Lung (tissue), 11 donors: ENCODE measurements at regions not wholly inside any gene's neighbourhood (a gene's known extent, or its start where the extent isn't known, plus 50 kb on each side); places are given as distances from the start of the nearest gene placed in this dataset.
A peak's percentile ranks its signal among the peaks of the same experiment; 100 is the strongest.

Source experiments
- ATAC-seq: fragments of 200-7000 bp; cut with Tn5 transposase; one replicate; pipeline ENCODE4 v1.9.1; 2020; ENCODE audit warnings: moderate number of reproducible peaks; ENCODE audit not compliant: insufficient read depth, low FRiP score
- DNase-seq, 3 donors: peaks; one replicate each; pipeline ENCODE4 v3.0.0-alpha.2; 2013 to 2017
- H3K27ac ChIP-seq, 2 donors: one replicate each; pipeline ENCODE4 v1.5.1; 2013; ENCODE audit warnings: mild to moderate bottlenecking in 2 of 2, moderate library complexity in 2 of 2, control low read depth in 1 of 2, inconsistent platforms in 1 of 2, low read depth in 1 of 2, low read length in 1 of 2
- H3K27me3 ChIP-seq, 3 donors: one replicate each; pipeline ENCODE4 v1.5.1; 2013; ENCODE audit warnings: low read length in 2 of 3; ENCODE audit not compliant: control insufficient read depth in 3 of 3, insufficient read depth in 3 of 3
- H3K36me3 ChIP-seq, 4 donors: one replicate each; pipeline ENCODE4 v1.5.1; 2013; ENCODE audit warnings: low read length in 4 of 4, mild to moderate bottlenecking in 1 of 4, moderate library complexity in 1 of 4; ENCODE audit not compliant: control insufficient read depth in 4 of 4, insufficient read depth in 4 of 4
- H3K4me1 ChIP-seq, 5 donors: one replicate each; pipeline ENCODE4 v1.5.1; 2013; ENCODE audit warnings: low read length in 5 of 5, mild to moderate bottlenecking in 2 of 5, moderate library complexity in 1 of 5; ENCODE audit not compliant: control insufficient read depth in 5 of 5, insufficient read depth in 5 of 5
- H3K4me3 ChIP-seq: one replicate; pipeline ENCODE4 v1.5.1; 2013; ENCODE audit warnings: mild to moderate bottlenecking, control low read depth, moderate library complexity
- H3K9ac ChIP-seq, 2 donors: one replicate each; pipeline ENCODE4 v1.5.1; 2013; ENCODE audit warnings: low read length in 2 of 2, control low read depth in 1 of 2; ENCODE audit not compliant: insufficient read depth in 1 of 2
- H3K9me3 ChIP-seq, 4 donors: one replicate each; pipeline ENCODE4 v1.5.1; 2013; ENCODE audit warnings: low read length in 3 of 4, mild to moderate bottlenecking in 1 of 4, moderate library complexity in 1 of 4; ENCODE audit not compliant: control insufficient read depth in 4 of 4, insufficient read depth in 3 of 4
- WGBS, 2 donors: extraction: QIAGEN DNeasy Blood & Tissue Kit; methylation state at CpG; one replicate each; pipeline ENCODE4 v1.1.7; 2013; 5-methylcytosine and 5-hydroxymethylcytosine counted together
- TF ChIP-seq, protein P1 (sequence below): IDR thresholded peaks from 2 replicates; pipeline ENCODE4 v1.5.1; 2012; ENCODE audit warnings: mild to moderate bottlenecking; ENCODE audit errors: control extremely low read depth, extremely low read depth
- donor health status: control.
- donor health status: control.
- donor health status: Bipolar disorder and iron deficiency.
- donor health status: healthy.
- donor health status: DM: yes; HTN: yes; CAD: no.

DNA sequence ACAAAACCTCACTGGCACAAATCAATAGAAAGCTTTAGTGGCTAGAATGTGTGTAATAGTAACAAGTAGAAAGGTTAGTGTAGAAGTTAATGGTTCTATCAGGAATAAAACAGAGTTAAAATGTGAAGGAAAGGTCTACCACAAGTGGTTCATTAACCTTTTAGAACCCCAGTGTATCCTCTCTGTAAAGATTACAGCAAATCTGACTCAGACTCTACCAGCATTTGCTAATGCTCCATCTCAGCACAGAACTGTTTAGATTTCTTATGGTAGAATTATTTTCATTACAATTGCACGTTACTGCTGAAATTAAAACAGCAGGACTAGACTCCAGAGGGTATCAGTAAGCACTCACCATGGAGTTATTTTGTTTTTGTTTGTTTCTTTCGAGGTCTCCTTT is 609.0 kb upstream of the LMO3 start:
- no peak for DNase-seq
- Histone ChIP-seq H3K9me3 (peaks cover 0 to 1% (median 0%) of the 10 kb centered on the region in 4 donors), H3K36me3 (no peaks in the 10 kb centered on the region)

DNA sequence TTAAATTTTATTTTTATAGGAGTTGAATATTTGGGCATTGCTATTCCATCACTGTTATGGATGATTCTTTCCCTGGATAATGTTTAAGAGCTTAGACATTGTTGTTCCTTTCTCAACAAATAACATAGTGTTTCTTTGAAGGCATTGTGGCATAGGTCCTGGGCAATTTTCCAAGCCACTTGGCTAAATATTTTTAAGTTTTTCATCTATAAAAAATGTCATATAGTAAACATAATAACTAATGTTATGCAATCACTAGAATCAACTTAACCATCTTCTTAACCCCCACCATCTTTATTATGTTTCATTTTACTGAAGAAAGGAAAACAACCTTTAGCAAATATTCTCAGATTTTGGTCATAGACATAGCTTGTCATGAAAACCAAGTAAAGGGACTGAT is 600.6 kb upstream of the LMO3 start:
- TF ChIP-seq, protein P1, sequence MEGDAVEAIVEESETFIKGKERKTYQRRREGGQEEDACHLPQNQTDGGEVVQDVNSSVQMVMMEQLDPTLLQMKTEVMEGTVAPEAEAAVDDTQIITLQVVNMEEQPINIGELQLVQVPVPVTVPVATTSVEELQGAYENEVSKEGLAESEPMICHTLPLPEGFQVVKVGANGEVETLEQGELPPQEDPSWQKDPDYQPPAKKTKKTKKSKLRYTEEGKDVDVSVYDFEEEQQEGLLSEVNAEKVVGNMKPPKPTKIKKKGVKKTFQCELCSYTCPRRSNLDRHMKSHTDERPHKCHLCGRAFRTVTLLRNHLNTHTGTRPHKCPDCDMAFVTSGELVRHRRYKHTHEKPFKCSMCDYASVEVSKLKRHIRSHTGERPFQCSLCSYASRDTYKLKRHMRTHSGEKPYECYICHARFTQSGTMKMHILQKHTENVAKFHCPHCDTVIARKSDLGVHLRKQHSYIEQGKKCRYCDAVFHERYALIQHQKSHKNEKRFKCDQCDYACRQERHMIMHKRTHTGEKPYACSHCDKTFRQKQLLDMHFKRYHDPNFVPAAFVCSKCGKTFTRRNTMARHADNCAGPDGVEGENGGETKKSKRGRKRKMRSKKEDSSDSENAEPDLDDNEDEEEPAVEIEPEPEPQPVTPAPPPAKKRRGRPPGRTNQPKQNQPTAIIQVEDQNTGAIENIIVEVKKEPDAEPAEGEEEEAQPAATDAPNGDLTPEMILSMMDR, result no peak
- Histone ChIP-seq H3K27ac (no peak overlapping the region), H3K4me3 (no peak overlapping the region), H3K36me3 (no peaks in the 10 kb centered on the region), H3K9me3 (peaks cover 0 to 5% (median 0%) of the 10 kb centered on the region in 4 donors), H3K27me3 (no peaks in the 10 kb centered on the region), H3K9ac (no peak overlapping the region), H3K4me1 (no peaks in the 10 kb centered on the region)
- ATAC-seq (no peak), DNase-seq (peak in 1 of 3 donors; percentile 5)

More for the DNA sequence above, 609.0 kb upstream of the LMO3 start:
- WGBS, 2 donors, result 31 to 45% methylated on average over 2 of the region's 2 CpGs
- no peaks in the 10 kb centered on the region for H3K4me1 ChIP-seq
- H3K27ac ChIP-seq, result no peak overlapping the region
- TF ChIP-seq, protein P1, result no peak
- H3K9ac ChIP-seq, result no peak overlapping the region
- H3K27me3 ChIP-seq, result no peaks in the 10 kb centered on the region
- no peak for ATAC-seq
- H3K4me3 ChIP-seq, result no peak overlapping the region

DNA sequence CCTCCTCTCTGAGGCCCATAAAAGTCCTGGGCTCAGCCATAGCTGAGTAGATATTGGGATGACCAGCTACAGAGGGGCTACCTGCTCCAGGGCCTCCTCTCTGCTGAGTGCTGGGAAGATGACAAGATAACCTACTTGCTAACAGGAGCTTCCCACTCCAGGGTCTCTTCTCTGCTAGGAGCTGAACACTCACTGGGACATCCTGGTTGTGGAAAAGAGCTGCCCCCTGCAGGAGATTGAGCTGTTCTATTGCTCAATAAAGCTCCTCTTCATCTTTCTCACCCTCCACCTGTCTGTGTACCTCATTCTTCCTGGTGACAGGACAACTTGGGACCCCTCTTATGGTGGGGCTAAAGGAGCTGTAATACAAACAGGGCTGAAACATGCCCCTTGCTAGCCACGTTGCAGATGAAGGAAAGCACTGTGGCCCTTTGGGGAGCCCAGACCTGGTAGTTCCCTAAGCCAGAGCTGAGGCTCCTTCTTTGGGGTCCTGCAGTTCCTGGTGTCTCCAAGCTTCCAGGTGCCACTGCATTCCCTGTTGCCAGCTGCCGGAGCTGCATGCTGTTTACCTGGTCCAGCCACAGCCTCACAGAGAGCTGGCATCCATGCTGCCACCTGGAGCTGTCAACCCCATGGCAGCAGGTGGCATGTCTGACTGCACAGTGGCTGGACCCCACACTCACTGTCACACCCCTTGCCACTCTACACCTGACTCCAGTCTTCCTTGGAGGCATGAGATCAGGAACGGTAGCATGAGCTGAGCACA is 598.5 kb upstream of the LMO3 start:
- TF ChIP-seq, protein P1, result no peak
- ATAC-seq, result no peak
- no peaks in the 10 kb centered on the region for H3K4me1 ChIP-seq
- 78 to 81% methylated on average over 3 of the region's 3 CpGs for WGBS, 2 donors
- H3K36me3 ChIP-seq, result no peaks in the 10 kb centered on the region
- no peak overlapping the region for H3K4me3 ChIP-seq
- H3K27ac ChIP-seq, result no peak overlapping the region
- no peaks in the 10 kb centered on the region for H3K27me3 ChIP-seq
- peaks cover 0 to 3% (median 0%) of the 10 kb centered on the region in 4 donors for H3K9me3 ChIP-seq
- no peak overlapping the region for H3K9ac ChIP-seq
- no peak for DNase-seq
